HG03064 (cell line): ENCODE measurements at regions not wholly inside any gene's neighbourhood (a gene's known extent, or its start where the extent isn't known, plus 50 kb on each side); places are given as distances from the start of the nearest gene placed in this dataset.
"Not testable (repeated sequence)": the region's sequence is repeated elsewhere in the genome, so short reads cannot be mapped to it uniquely, and the experiment has no call there.

ENCODE experiments used
- ATAC-seq: cut with Tn5 transposase; IDR thresholded peaks from one replicate; pipeline ENCODE4 v1.9.1; 2021; ENCODE audit warnings: low read depth; ENCODE audit not compliant: unreplicated experiment

DNA sequence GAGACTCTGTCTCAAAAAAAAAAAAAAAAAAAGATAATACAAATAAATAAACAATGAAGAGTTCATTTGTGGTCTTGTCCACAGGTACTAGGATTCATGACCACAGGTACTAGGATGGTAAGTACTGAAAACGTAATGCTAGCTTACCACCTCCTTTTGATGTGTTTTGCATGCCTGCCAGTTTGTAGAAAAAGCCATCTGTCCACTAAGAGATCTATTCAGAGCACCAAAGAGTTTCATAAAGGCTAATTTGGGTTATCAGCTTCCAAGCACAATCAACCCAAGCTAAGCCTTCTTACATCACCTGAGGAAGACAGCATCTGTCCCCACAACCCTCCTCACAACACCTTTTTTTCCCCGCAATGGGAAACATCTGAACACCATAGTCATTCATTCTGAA is 477.2 kb downstream of the ZEB2 start:
- no peak for ATAC-seq

DNA sequence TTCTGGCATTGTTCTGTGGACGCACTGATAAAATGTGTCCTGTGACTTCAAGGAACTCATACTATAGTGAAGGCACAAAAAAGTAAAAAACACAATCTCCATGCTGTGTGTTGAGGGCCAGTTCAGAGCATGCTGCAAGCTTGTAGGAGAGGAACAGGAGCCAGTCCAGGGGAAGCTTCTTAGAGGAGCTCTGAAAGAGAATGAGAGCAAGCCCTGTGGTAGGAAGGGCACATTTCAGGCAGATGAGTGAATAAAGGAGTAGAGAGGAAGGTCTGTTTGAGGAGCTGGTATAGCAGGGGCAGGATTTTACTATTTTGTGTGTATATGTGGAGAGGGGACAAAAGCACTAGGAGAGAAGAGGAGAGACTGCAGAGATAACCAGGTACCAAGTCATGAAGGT is 478.3 kb downstream of the ZEB2 start:
- no peak for ATAC-seq

DNA sequence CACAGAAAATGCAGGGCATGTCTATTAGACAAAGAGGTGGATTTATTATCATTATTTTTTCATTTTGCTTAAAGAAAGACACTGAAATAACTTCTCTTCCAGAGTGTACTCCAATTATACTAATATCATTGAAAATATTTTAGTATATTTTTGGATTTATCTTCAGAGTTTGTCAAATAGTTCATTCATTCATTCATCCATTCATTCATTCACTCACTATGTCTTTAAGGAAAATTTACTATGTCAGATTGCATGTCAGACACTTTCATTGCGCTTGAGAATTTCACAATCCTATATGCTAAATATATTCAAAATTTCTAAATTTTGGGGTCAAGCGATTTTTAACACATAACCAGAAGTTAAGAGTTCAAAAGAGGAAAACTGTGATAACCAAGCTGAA is 479.1 kb downstream of the ZEB2 start:
- no peak for ATAC-seq

DNA sequence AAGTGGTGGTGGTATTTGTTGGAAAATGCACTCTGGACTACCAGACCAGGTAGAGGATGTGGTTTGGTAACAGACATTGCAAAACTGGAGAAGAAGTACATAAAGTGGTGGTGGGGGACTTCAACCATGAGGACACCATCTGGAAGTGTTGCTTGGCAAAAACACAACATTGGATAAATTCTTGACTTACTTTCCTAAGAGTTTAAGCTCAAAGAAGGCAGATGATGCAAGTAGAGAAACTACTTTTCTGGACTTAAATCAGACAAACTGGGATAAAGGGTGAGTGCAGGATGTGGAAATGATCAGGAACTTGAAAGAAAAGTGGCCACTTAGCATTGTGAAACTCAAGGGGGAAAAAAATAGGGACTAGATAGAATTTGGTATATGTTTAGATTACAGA is 487.4 kb downstream of the ZEB2 start:
- ATAC-seq = no peak

DNA sequence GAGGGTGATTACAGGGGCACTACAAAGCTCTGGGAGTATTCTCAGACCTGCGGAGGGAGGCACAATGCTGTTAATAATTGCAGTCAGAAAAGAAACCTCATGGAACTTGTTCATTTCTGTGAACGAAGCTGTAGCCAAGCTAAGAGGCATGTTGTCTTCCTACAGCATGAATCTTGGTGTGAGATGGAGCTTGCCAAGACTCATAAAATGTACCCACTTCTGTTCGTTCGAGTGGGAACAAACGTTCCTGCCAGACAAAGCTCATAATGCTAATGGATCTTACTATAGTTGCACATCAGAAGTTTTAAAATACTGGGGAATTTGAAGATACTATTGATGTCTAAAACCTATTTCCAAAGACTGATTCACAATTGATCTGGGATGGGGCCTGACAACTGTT is 489.1 kb downstream of the ZEB2 start:
- no peak for ATAC-seq

DNA sequence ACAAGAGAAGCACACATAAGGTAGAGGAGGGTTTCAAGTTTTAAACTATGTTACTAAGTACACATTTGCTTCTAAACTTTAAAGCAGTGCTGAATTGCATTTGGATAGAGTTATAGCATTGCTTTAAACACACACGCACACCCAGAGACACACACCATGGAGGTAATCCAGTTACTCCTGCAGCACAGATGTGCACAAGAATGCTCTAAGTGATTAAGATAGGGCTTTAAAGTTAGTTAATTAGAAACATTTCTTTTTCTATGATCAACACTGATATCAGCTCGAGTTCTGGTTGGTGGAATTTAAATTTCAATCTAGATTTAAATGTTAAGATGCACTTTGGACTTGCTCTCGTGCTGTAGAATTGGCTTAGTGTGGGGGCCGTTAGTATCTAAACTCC is 492.3 kb downstream of the ZEB2 start:
- no peak for ATAC-seq

DNA sequence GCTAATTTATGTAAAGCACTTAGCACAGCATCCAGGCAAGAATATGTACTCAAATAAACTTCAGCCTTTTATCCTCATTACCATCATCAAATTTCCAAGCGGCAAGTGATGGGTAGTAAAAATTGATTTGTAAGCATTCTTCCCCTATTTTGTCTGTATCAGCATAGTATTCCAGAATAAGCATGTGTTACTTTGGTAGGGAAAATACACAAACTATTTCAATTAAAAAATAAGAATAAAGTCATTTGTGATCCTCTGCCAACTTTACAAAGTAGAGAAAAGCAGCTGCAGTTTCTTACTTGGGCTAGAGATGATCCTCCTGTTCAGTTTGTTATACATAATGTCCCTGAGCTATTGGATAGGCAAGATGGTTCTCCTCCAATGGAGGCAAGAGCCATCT is 493.2 kb downstream of the ZEB2 start:
- no peak for ATAC-seq

DNA sequence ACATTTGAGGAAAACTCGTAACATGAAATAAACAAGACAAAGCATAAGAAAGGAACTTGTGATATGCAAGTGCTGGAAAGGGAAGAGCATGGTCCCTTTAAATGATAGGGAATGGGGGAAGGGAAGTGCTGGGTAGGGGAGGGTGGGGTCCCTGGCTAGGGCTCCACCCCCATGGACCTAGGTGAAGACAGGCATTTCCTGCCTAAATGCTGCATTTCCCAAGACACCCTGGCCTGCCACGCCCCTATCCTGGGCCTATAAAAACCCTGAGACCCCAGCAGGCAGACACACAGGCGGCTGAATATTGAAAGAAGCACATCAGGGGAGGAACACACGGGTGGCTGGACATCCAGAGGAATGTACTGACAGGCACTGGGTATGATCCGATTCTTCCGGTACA is 499.9 kb downstream of the ZEB2 start:
- no peak for ATAC-seq

DNA sequence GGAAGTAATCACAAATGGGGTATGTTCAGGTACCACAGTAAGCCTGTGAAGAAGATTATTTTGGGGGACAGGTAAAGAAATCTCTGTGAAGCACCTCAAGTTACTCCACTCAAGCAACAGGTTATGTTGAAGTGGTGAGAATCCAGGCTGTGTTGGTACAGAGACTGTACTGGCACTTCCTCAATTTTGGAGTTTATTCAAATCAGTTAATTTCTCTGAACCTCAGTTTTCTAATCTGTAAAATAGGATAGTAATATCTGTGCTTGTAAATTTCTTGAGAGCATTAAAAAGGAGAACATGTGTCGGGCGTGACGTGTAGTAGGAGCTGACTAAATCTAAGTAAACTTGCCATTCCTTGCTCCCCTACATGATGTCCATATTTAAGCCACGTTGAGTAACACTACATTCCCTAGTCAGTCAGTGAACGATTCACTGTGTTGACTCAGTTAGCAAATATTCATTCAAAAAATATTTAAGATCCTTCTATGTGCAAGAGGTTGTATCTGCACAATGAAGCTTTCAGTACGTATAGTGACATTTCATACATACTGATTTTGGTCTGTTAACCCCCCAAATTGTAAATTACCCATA is 504.2 kb downstream of the ZEB2 start:
- no peak for ATAC-seq

DNA sequence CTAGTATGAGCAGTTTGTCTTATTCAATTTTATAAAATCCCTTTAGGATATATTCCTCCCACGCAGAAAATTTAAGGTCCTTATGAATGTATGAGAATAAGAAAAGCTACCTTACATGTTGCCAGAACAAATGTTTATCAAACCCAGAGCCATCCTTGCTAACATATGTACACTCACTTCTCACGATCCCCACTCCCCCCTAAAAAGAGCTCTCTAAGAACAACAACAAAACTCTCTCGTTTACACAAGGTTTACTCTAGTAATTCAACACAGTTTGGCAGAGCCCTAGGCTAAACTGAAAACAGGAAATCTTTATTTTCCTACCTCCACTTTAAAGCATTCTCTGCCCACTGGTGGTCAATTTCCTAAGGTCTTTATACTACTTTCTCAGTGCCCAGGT is 504.9 kb downstream of the ZEB2 start:
- no peak for ATAC-seq

DNA sequence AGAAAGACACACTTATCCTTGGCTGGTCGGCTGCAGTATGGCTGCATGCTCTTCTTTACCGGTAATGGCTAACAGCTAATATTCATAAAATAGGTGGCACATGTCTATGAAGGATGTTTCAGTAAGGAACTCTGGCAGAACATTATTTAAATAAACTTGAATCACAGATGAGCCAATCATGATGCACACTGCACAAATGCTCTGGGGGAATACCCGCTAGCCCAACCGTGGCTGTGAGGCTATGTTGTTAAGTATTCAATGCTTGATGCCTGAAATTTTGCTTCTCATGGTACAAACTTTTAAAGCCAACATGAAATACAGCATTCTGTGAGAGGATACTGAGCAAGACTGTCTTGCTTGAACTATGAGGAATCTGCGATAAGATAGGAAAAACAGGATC is 505.8 kb downstream of the ZEB2 start:
- ATAC-seq = no peak

DNA sequence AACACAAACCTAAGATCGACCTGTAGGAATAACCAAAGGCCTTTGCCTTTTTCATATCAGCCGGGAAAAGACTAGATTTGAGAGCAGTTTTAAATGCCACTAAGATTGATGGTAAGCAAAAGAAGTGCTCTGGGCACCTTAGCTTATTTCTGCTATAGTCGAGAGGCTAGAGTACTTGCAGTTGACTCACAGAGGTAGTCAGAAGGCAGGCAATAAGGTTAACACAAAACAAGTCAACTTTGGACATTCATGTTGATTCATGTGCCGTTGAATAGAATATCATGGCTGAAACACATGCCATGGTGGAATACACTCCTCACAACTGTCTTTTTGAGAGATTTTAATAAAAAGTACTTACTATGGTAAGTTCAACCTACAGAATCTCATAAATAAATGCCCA is 507.6 kb downstream of the ZEB2 start:
- ATAC-seq = no peak

DNA sequence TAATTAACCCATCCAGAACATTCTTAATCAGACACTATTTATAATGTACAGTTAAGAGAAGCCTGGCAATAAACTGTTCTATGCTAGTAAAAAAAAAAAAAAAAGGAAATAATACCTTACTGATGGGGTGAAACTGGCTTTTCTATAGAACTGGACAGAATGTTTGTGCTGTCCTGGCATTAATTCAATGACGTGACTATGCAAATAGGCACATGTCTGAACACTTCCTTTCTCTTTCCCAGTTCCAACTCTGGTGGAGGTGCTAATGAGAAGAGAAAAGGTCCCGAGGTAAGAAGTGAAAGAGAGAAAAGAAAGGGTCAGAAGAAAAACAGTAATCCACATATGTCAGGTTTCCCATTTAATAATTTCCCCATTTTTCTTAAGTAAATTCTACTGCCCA is 508.4 kb downstream of the ZEB2 start:
- ATAC-seq = no peak

DNA sequence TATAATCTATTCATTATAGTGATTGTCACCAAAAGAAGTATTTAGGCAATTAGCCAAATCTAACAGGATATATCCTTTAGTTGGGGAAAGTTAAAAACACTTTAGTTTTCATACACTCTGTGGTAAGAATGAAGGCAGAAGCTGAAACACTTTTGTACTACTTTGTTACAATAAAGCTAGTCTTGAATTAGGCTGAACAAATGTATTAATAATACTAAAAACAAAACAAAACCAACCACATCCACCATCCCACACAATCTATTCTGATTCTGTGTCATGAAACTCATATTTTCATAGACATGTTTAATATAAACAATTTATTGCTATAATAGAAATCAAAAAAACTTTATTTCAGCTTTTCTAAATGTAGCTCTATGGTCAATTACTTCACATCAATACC is 508.8 kb downstream of the ZEB2 start:
- no peak for ATAC-seq

DNA sequence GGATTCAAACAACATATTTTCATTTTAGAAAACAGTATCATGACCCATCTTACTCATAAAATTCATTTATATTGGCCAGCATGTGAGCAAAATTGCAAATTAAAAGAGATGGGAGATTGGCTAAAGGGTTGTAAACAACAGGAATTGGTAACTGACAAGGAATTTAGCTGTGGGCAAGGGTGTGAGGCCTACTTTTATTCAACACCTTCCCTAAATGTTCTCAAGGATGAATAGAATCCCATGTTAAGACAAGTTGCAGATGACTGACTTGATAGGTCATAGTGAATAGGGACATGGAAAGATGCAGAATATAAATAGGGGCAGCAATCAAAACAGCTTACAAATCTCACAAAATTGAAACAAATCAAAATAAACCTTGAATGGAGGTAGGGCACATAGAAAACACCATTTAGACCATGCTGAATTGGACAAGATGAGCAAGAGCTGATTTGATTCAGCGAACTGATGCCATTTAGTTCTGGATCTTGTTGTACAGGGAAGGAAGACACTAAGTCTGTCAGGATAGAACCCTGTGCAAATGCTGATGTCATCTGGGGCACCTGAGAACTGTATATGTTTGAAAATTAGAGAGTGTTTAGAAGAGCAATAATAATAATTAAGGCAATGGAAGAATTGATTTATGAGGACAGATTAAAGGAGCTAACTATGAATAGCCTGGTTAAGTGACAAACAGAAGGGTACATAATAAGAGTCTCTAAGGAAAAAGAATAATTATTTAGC is 509.7 kb downstream of the ZEB2 start:
- ATAC-seq = no peak

DNA sequence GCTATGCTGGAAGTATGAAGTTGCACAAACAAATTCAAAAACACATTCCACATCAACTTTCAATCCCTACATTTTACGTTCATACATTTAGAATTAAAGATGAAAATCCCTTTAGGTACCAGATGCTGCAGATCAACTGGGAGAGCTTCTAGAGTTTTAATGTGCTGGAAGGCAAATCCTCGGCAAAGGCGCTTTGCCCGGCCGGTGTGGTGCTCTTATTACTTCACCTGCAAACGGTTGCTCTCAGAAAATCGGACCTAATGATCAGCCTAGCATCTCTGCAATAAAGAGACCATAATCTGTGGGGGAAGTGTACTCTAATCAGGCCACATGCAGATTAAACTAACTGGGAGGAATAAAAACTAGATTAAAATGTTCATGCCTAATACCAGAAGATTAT is 513.8 kb downstream of the ZEB2 start:
- no peak for ATAC-seq

DNA sequence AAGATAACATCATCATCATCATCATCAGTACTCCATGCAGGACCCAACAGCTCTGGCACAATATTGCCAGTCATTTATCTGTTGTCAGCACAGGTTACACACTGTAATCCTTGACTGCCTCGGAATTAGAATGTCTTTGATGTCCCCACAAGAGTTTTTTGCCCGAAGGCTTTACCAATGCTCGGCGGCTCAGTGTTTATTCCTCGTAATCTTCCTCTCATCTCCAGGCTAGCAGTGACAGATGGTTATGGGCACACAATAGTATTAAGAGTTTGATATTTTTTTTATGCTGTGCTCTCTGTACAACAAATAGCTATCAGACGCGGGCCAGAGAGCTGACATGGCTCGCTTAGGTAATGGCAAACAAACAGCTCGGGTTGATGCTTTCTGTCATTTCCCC is 515.2 kb downstream of the ZEB2 start:
- ATAC-seq = no peak

DNA sequence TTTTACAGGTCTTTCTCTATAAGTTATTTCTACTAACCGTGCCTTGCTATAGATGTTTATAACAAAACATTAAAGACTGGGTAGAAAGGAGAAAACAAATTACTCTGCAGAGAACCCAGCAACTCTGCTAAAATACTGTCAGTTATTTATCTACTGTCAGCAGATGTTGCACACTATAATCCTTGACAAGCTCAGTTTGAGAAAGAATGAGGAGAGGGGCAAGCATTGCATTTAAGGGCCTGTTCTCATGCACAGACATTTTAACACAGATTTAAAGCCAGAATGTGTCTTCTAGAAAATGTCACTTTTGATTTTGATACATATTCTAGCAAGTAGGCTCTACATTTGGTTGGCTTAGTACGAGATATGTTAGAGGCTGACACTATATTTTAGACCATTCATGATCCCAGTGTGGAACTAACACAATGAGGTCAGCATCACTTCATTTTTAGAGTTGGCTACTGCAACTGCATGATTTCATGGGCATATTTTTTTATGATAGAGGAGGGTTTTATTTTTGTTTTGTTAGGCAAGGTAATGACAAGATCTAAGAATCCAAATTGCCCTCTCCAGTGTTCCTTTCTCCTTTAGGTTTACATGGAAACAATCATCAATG is 516.4 kb downstream of the ZEB2 start:
- no peak for ATAC-seq

DNA sequence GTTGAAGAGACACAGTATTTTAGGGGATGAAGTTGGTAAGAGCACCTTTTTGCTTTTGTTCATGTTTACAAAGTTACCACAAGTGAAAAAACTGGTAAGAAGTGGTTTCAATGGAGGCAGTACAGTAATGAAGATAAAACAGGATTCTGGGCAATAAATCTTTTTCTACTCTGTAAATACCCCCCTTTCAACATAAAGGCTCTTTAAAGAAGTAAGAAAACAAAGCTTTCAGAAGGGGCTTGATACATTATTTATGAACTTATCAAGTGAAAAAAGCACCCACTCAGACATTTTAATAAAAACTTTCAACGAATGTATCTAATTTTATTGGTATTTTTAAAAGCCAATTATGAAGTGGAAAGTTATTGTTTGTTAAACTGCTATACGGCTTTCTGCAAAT is 522.9 kb downstream of the ZEB2 start:
- ATAC-seq = no peak

DNA sequence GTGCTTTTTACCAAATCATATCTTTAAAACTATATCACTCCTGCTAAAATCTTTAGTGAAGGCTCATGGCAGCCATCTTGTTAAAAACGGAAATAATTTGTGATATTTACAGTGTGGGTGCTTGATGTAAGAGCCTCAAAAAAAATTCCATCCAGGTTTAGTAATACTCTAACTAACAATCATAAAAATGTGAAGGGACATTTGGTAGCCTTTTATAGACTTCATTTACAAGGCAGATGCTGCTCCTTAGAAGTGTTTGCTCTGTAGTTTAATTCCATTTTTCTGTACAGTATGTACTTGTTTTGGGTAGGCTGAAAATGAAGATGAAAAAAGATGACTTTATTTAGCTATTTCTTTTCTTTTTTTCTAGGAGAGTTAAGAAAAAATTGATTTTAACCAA is 525.0 kb downstream of the ZEB2 start:
- no peak for ATAC-seq

DNA sequence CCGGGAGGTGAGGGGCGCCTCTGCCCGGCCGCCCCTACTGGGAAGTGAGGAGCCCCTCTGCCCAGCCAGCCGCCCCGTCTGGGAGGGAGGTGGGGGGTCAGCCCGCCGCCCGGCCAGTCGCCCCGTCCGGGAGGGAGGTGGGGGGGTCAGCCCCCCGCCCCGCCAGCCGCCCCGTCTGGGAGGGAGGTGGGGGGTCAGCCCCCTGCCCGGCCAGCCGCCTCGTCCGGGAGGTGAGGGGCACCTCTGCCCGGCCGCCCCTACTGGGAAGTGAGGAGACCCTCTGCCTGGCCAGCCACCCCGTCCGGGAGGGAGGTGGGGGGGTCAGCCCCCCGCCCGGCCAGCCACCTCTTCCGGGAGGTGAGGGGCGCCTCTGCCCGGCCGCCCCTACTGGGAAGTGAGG is 528.3 kb downstream of the ZEB2 start:
- not testable (repeated sequence) for ATAC-seq

DNA sequence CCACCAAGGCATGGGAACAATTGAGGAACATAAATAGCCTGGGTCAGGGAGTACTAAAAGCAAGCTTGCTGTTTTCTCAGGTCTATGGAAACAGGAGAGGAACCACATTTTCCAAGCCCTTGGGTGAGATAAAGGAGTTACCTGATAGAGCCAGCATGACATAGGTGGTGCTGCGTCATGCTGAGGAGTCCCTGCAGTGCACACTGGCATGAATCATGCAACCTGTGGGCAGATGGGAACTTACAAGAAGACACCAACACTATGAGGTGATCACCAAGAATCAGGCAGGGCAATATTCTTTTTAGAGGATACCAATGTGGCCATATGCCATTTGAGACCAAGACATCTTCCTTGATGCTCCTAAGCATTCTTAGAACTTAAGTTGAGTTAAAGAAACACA is 531.8 kb downstream of the ZEB2 start:
- no peak for ATAC-seq
